Panc1 (cell line): ENCODE measurements at regions not wholly inside any gene's neighbourhood (a gene's known extent, or its start where the extent isn't known, plus 50 kb on each side); places are given as distances from the start of the nearest gene placed in this dataset.

ENCODE experiments used
- POLR2AphosphoS5 ChIP-seq: IDR thresholded peaks from 2 replicates; pipeline ENCODE4 v1.6.1; 2012; ENCODE audit warnings: mild to moderate bottlenecking, low read depth, low read length, moderate library complexity
- TF ChIP-seq, protein P1 (sequence below): fragments of 450-650 bp; IDR thresholded peaks from 2 replicates; pipeline ENCODE4 v1.5.1; 2017; ENCODE audit warnings: mild to moderate bottlenecking

DNA sequence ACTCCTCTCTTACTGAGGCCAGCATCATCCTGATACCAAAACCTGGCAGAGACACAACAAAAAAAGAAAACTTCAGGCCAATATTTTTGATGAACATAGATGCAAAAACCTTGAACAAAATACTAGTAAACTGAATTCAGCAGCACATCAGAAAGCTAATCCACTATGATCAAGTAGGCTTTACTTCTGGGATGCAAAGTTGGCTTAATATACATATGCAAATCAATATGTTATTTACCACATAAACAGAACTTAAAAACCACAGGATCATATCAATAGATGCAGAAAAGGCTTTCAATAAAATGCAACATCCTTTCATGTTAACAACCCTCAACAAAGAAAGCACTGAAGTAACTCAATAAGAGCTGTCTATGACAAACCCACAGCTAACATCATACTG, 414.5 kb upstream of the MCTP2 start:
- TF ChIP-seq, protein P1, sequence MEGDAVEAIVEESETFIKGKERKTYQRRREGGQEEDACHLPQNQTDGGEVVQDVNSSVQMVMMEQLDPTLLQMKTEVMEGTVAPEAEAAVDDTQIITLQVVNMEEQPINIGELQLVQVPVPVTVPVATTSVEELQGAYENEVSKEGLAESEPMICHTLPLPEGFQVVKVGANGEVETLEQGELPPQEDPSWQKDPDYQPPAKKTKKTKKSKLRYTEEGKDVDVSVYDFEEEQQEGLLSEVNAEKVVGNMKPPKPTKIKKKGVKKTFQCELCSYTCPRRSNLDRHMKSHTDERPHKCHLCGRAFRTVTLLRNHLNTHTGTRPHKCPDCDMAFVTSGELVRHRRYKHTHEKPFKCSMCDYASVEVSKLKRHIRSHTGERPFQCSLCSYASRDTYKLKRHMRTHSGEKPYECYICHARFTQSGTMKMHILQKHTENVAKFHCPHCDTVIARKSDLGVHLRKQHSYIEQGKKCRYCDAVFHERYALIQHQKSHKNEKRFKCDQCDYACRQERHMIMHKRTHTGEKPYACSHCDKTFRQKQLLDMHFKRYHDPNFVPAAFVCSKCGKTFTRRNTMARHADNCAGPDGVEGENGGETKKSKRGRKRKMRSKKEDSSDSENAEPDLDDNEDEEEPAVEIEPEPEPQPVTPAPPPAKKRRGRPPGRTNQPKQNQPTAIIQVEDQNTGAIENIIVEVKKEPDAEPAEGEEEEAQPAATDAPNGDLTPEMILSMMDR, result no peak
- TF ChIP-seq POLR2AphosphoS5, result no peak
